ENCODE measurements at regions not wholly inside any gene's neighbourhood (a gene's known extent, or its start where the extent isn't known, plus 50 kb on each side); places are given as distances from the start of the nearest gene placed in this dataset.
"Not testable (repeated sequence)": the region's sequence is repeated elsewhere in the genome, so short reads cannot be mapped to it uniquely, and the experiment has no call there.

- H3K27me3 ChIP-seq (ENCODE audit: control insufficient read depth, insufficient read depth, low read length); H3K4me1 ChIP-seq (ENCODE audit: control insufficient read depth, insufficient read depth, low read length); H3K36me3 ChIP-seq (ENCODE audit: control insufficient read depth, insufficient read depth, low read length); H3K4me3 ChIP-seq (ENCODE audit: low read length); H3K27ac ChIP-seq (ENCODE audit: low read length); H3K9me3 ChIP-seq (ENCODE audit: control insufficient read depth, insufficient read depth, low read length); DNase-seq (ENCODE audit: low read depth, low spot score): not testable (repeated sequence)
- no CpG with 5 or more reads among the region's 5 CpGs for WGBS (ENCODE audit: insufficient coverage, insufficient read length)
Observed at GRCh38 chr6:863127-863526, 170.2 kb upstream of the EXOC2 start.

- no peaks in the 10 kb centered on the region for H3K36me3 ChIP-seq (ENCODE audit: control insufficient read depth, insufficient read depth, low read length)
- no peaks in the 10 kb centered on the region for H3K9me3 ChIP-seq (ENCODE audit: control insufficient read depth, insufficient read depth, low read length)
- DNase-seq (ENCODE audit: low read depth, low spot score), result no peak
- no CpG with 5 or more reads among the region's 4 CpGs for WGBS (ENCODE audit: insufficient coverage, insufficient read length)
- H3K4me1 ChIP-seq (ENCODE audit: control insufficient read depth, insufficient read depth, low read length), result no peaks in the 10 kb centered on the region; the same call in 1 of the 2 replicates
- no peaks in the 10 kb centered on the region for H3K27me3 ChIP-seq (ENCODE audit: control insufficient read depth, insufficient read depth, low read length)
- H3K4me3 ChIP-seq (ENCODE audit: low read length), result no peak overlapping the region
- H3K27ac ChIP-seq (ENCODE audit: low read length), result no peak overlapping the region
Observed at GRCh38 chr6:859936-860335, 167.0 kb upstream of the EXOC2 start.

DNA sequence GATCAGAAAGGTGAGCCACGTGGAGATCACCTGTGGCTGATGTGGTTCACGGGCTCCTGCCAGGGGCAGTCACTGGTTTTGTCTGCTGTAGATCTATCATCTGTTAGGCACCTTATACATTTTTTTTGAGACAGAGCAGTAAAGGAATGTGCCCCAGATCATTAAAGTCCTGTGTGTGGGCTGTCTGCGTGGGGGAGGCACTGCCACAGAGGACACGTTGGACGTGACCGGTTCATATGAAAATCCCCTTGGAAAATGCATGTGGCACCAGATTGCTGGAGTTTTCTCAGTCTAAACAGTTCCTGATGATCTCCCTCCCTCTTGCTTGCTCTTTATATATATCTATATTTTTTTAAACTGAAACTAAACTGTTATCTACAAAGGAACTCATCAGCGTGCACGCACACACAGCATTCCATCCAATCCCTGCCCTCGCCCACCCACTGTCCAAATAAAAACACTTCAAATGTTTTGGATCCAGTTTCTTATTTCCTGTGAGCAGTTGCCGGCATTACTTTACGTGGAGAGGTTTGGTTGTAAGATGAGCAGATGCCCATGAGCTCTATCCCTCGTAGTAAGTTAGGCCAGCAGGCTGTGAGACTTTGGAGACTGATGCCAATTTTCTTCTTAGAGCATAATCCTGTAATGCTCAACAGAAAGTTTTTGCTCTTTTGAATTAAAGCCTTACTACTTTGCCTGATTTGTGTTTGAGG, 161.6 kb upstream of the EXOC2 start:
- Histone ChIP-seq H3K9me3 (ENCODE audit: control insufficient read depth, insufficient read depth, low read length) (no peaks in the 10 kb centered on the region), H3K36me3 (ENCODE audit: control insufficient read depth, insufficient read depth, low read length) (no peaks in the 10 kb centered on the region), H3K27ac (ENCODE audit: low read length) (no peak overlapping the region), H3K4me3 (ENCODE audit: low read length) (no peak overlapping the region), H3K27me3 (ENCODE audit: control insufficient read depth, insufficient read depth, low read length) (no peaks in the 10 kb centered on the region), H3K4me1 (ENCODE audit: control insufficient read depth, insufficient read depth, low read length) (no peaks in the 10 kb centered on the region; the same call in 1 of the 2 replicates)
- no peak for DNase-seq (ENCODE audit: low read depth, low spot score)
- WGBS (ENCODE audit: insufficient coverage, insufficient read length), result no CpG with 5 or more reads among the region's 12 CpGs

- not testable (repeated sequence) for DNase-seq (ENCODE audit: low read depth, low spot score); H3K27ac ChIP-seq (ENCODE audit: low read length); H3K4me3 ChIP-seq (ENCODE audit: low read length); H3K4me1 ChIP-seq (ENCODE audit: control insufficient read depth, insufficient read depth, low read length); H3K36me3 ChIP-seq (ENCODE audit: control insufficient read depth, insufficient read depth, low read length); H3K9me3 ChIP-seq (ENCODE audit: control insufficient read depth, insufficient read depth, low read length); H3K27me3 ChIP-seq (ENCODE audit: control insufficient read depth, insufficient read depth, low read length)
- WGBS (ENCODE audit: insufficient coverage, insufficient read length), result no CpG with 5 or more reads among the region's 5 CpGs
Observed at GRCh38 chr6:852216-852615, 159.3 kb upstream of the EXOC2 start.

DNA sequence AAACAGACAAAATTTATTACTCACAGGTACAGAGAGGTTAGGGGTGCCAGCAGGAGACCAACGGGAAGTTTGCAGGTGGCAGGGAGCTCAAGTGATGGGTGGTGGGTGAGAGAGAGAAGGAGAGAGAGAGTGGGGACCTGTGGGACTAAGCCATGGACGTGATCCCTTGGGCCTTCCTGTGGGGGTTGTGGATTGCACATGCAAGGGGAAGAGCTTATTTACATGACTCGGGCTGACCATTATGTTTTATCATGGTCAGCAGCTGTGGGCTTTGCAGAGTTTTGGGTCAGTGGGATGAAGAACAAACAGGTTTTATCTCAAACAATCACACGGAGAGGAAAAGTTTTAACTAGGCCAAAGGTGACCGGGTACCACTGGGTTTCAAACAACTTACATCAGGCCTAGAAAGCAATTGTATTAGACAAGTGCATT, 156.2 kb upstream of the EXOC2 start:
- H3K36me3 ChIP-seq (ENCODE audit: control insufficient read depth, insufficient read depth, low read length), result no peaks in the 10 kb centered on the region
- no peak for DNase-seq (ENCODE audit: low read depth, low spot score)
- no peaks in the 10 kb centered on the region for H3K9me3 ChIP-seq (ENCODE audit: control insufficient read depth, insufficient read depth, low read length)
- no peak overlapping the region for H3K27ac ChIP-seq (ENCODE audit: low read length)
- no CpG with 5 or more reads among the region's 5 CpGs for WGBS (ENCODE audit: insufficient coverage, insufficient read length)
- no peaks in the 10 kb centered on the region for H3K4me1 ChIP-seq (ENCODE audit: control insufficient read depth, insufficient read depth, low read length)
- no peaks in the 10 kb centered on the region for H3K27me3 ChIP-seq (ENCODE audit: control insufficient read depth, insufficient read depth, low read length)
- H3K4me3 ChIP-seq (ENCODE audit: low read length), result no peak overlapping the region

DNA sequence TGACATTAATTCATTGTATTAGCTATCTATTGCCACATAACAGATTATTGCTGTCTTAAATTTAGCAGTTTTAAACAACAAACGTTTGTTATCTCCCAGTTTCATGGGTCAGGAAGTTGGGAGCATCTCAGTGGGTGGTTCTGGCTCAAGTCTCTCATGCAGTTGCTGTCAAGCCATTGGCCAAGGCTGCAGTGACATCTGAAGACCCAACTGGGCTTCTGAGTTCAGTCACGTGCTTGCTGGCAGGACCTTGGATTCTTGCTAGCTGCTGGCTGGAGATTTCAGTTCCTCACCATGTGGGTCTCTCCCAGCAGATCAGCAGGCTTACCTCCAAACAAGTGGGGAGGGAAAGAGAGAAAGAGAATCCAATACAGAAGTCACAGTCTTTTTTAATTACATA, 152.6 kb upstream of the EXOC2 start:
- WGBS (ENCODE audit: insufficient coverage, insufficient read length), result no CpG with 5 or more reads among the region's 2 CpGs
- no peak for DNase-seq (ENCODE audit: low read depth, low spot score)
- Histone ChIP-seq H3K27me3 (ENCODE audit: control insufficient read depth, insufficient read depth, low read length) (no peaks in the 10 kb centered on the region), H3K9me3 (ENCODE audit: control insufficient read depth, insufficient read depth, low read length) (no peaks in the 10 kb centered on the region), H3K4me3 (ENCODE audit: low read length) (no peak overlapping the region), H3K36me3 (ENCODE audit: control insufficient read depth, insufficient read depth, low read length) (no peaks in the 10 kb centered on the region), H3K4me1 (ENCODE audit: control insufficient read depth, insufficient read depth, low read length) (no peaks in the 10 kb centered on the region), H3K27ac (ENCODE audit: low read length) (no peak overlapping the region)

DNA sequence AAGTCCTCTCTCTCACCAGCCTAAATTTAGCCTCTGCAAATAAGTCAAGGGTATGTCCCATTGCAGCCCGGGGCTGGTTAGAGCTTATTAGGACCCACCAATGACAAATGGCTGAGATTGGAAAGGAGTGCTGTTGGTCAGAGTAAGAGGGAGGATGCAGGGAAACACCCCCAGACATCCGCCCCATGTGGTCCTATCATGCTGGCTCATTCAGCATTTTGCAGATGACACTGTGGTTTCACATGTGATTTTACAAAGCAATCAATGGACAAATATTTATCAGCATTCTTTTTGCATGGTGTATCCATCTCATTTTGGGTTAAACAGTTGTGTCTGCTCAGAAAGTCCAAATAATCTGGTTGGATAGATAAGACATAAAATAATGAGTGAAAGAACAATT, 152.2 kb upstream of the EXOC2 start:
- H3K27me3 ChIP-seq (ENCODE audit: control insufficient read depth, insufficient read depth, low read length), result no peaks in the 10 kb centered on the region
- no peak overlapping the region for H3K4me3 ChIP-seq (ENCODE audit: low read length)
- no CpG with 5 or more reads among the region's 2 CpGs for WGBS (ENCODE audit: insufficient coverage, insufficient read length)
- no peaks in the 10 kb centered on the region for H3K36me3 ChIP-seq (ENCODE audit: control insufficient read depth, insufficient read depth, low read length)
- no peaks in the 10 kb centered on the region for H3K4me1 ChIP-seq (ENCODE audit: control insufficient read depth, insufficient read depth, low read length)
- DNase-seq (ENCODE audit: low read depth, low spot score), result no peak
- H3K27ac ChIP-seq (ENCODE audit: low read length), result no peak overlapping the region
- H3K9me3 ChIP-seq (ENCODE audit: control insufficient read depth, insufficient read depth, low read length), result no peaks in the 10 kb centered on the region

DNA sequence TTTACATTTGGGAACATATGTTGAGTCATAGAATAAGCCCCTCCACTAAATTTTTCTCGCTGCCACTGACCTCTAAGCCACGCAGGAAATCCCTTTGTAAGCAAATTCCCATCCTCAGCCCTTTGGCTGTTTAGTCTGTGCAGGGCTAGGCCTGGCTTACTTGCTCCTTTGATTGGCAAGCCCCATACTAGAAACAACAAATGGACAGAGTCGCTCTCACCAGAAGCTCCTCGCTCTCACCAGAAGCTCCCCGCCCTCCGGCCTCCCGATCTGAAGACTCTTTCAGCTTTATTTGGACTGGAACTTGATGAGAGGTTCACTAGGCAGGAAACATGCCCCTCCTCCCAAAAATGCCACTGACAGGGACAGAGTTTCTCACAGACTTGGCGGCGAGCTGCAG, 149.2 kb upstream of the EXOC2 start:
- Histone ChIP-seq H3K9me3 (ENCODE audit: control insufficient read depth, insufficient read depth, low read length) (no peaks in the 10 kb centered on the region), H3K4me3 (ENCODE audit: low read length) (no peak overlapping the region), H3K4me1 (ENCODE audit: control insufficient read depth, insufficient read depth, low read length) (no peaks in the 10 kb centered on the region), H3K27ac (ENCODE audit: low read length) (no peak overlapping the region), H3K36me3 (ENCODE audit: control insufficient read depth, insufficient read depth, low read length) (no peaks in the 10 kb centered on the region), H3K27me3 (ENCODE audit: control insufficient read depth, insufficient read depth, low read length) (no peaks in the 10 kb centered on the region)
- no peak for DNase-seq (ENCODE audit: low read depth, low spot score)
- WGBS (ENCODE audit: insufficient coverage, insufficient read length), result no CpG with 5 or more reads among the region's 9 CpGs

GRCh38 chr6:841569-841968, 148.6 kb upstream of the EXOC2 start:
- no CpG with 5 or more reads among the region's 6 CpGs for WGBS (ENCODE audit: insufficient coverage, insufficient read length)
- H3K4me3 ChIP-seq (ENCODE audit: low read length), result no peak overlapping the region
- H3K27ac ChIP-seq (ENCODE audit: low read length), result no peak overlapping the region
- no peaks in the 10 kb centered on the region for H3K36me3 ChIP-seq (ENCODE audit: control insufficient read depth, insufficient read depth, low read length)
- DNase-seq (ENCODE audit: low read depth, low spot score), result no peak
- no peaks in the 10 kb centered on the region for H3K4me1 ChIP-seq (ENCODE audit: control insufficient read depth, insufficient read depth, low read length)
- no peaks in the 10 kb centered on the region for H3K9me3 ChIP-seq (ENCODE audit: control insufficient read depth, insufficient read depth, low read length)
- no peaks in the 10 kb centered on the region for H3K27me3 ChIP-seq (ENCODE audit: control insufficient read depth, insufficient read depth, low read length)

- H3K4me3 ChIP-seq (ENCODE audit: low read length), result no peak overlapping the region
- H3K4me1 ChIP-seq (ENCODE audit: control insufficient read depth, insufficient read depth, low read length), result no peaks in the 10 kb centered on the region
- H3K9me3 ChIP-seq (ENCODE audit: control insufficient read depth, insufficient read depth, low read length), result no peaks in the 10 kb centered on the region
- H3K27me3 ChIP-seq (ENCODE audit: control insufficient read depth, insufficient read depth, low read length), result no peaks in the 10 kb centered on the region
- DNase-seq (ENCODE audit: low read depth, low spot score), result no peak
- no CpG with 5 or more reads among the region's 2 CpGs for WGBS (ENCODE audit: insufficient coverage, insufficient read length)
- H3K36me3 ChIP-seq (ENCODE audit: control insufficient read depth, insufficient read depth, low read length), result no peaks in the 10 kb centered on the region
- H3K27ac ChIP-seq (ENCODE audit: low read length), result no peak overlapping the region
Observed at GRCh38 chr6:839201-839600, 146.3 kb upstream of the EXOC2 start.

DNA sequence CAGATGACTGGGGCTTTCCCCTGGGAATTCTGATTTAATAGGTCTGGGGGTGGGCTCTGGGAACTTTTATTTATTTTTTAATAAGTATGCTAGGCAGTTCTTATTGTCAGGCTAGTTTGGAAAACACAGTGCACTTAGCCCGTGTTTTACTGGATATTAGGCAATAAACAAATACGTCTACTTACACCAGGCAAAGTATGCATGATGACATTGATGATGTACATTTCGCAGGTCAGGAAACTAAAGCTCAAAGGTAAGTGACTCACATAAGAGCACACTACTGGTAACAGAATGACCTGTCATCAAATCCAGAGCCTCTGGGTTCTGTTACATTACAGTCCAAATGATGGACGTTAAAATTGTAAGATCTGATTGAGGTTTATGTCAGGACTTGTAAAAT, 144.4 kb upstream of the EXOC2 start:
- Histone ChIP-seq H3K4me1 (ENCODE audit: control insufficient read depth, insufficient read depth, low read length) (no peaks in the 10 kb centered on the region), H3K27me3 (ENCODE audit: control insufficient read depth, insufficient read depth, low read length) (no peaks in the 10 kb centered on the region), H3K9me3 (ENCODE audit: control insufficient read depth, insufficient read depth, low read length) (no peaks in the 10 kb centered on the region), H3K36me3 (ENCODE audit: control insufficient read depth, insufficient read depth, low read length) (no peaks in the 10 kb centered on the region), H3K4me3 (ENCODE audit: low read length) (no peak overlapping the region), H3K27ac (ENCODE audit: low read length) (no peak overlapping the region)
- no CpG with 5 or more reads among the region's 4 CpGs for WGBS (ENCODE audit: insufficient coverage, insufficient read length)
- no peak for DNase-seq (ENCODE audit: low read depth, low spot score)
